WERI-Rb-1 (cell line): ENCODE measurements at regions not wholly inside any gene's neighbourhood (a gene's known extent, or its start where the extent isn't known, plus 50 kb on each side); places are given as distances from the start of the nearest gene placed in this dataset.

Experiments
- DNase-seq: peaks from one replicate; pipeline ENCODE4 v3.0.0-alpha.2; 2020
- H3K27ac ChIP-seq: fragments of 250-450 bp; sonication (Bioruptor Pico); 2 replicates; pipeline ENCODE4 v1.5.1; 2020; ENCODE audit warnings: mild to moderate bottlenecking, moderate library complexity
- H3K27me3 ChIP-seq: fragments of 250-450 bp; sonication (Bioruptor Pico); 2 replicates; pipeline ENCODE4 v1.5.1; 2021; ENCODE audit warnings: mild to moderate bottlenecking, low read depth, moderate library complexity; ENCODE audit not compliant: insufficient read depth, severe bottlenecking
- H3K36me3 ChIP-seq: fragments of 250-450 bp; sonication (Bioruptor Pico); 2 replicates; pipeline ENCODE4 v1.5.1; 2020; ENCODE audit warnings: mild to moderate bottlenecking, moderate library complexity
- H3K4me3 ChIP-seq: 2 replicates; pipeline ENCODE4 v1.5.1; 2011; ENCODE audit warnings: low read depth, mild to moderate bottlenecking, control low read depth, low read length
- H3K9me3 ChIP-seq: fragments of 250-450 bp; sonication (Bioruptor Pico); 2 replicates; pipeline ENCODE4 v1.5.1; 2021; ENCODE audit warnings: mild to moderate bottlenecking, moderate library complexity; ENCODE audit not compliant: severe bottlenecking
- TF ChIP-seq, protein P1 (sequence below): IDR thresholded peaks from 2 replicates; pipeline ENCODE4 v1.5.1; 2011; ENCODE audit warnings: low read depth, mild to moderate bottlenecking, control low read depth, inconsistent platforms, low read length

DNA sequence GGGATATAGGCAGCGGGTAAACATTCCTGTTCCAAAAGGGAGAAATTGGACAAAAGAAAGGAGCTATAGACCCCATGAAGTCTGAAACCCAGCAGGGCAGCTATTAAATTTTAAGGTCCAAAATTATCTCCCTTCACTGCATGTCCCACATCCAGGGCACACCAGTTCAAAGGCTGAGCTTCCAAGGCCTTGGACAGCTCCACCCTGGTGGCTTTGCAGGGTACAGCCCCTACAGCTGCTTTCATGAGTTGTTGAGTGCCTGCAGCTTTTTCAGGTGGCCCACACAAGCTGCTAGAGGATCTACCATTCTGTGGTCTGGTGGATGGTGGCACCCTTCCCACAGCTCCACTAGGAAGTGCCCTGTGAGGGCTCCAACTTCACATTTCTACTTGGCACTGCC is 662.5 kb upstream of the PKN2 start:
- no peak for DNase-seq
- H3K27me3 ChIP-seq, result no peaks in the 10 kb centered on the region
- H3K36me3 ChIP-seq, result no peaks in the 10 kb centered on the region
- H3K9me3 ChIP-seq, result no peaks in the 10 kb centered on the region
- no peak overlapping the region for H3K27ac ChIP-seq
- TF ChIP-seq, protein P1, sequence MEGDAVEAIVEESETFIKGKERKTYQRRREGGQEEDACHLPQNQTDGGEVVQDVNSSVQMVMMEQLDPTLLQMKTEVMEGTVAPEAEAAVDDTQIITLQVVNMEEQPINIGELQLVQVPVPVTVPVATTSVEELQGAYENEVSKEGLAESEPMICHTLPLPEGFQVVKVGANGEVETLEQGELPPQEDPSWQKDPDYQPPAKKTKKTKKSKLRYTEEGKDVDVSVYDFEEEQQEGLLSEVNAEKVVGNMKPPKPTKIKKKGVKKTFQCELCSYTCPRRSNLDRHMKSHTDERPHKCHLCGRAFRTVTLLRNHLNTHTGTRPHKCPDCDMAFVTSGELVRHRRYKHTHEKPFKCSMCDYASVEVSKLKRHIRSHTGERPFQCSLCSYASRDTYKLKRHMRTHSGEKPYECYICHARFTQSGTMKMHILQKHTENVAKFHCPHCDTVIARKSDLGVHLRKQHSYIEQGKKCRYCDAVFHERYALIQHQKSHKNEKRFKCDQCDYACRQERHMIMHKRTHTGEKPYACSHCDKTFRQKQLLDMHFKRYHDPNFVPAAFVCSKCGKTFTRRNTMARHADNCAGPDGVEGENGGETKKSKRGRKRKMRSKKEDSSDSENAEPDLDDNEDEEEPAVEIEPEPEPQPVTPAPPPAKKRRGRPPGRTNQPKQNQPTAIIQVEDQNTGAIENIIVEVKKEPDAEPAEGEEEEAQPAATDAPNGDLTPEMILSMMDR, result no peak
- H3K4me3 ChIP-seq, result no peak overlapping the region

DNA sequence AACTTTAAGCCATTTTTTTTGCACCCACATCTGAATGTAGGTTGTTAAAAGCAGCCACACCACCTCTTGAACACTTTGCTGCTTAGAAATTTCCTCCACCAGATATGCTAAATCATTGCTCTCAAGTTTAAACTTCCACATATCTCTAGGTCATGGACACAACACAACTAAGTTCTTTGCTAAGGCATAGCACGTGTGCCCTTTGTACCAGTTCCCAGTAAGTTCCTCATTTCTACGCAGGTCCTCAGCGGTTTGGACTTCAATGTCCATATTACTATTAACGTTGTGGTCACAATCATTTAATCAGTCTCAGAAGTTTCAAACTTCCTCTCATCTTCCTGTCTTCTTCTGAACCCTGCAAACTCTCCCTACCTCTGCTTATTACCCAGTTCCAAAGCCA is 661.6 kb upstream of the PKN2 start:
- Histone ChIP-seq H3K27me3 (no peaks in the 10 kb centered on the region), H3K4me3 (no peak overlapping the region), H3K9me3 (no peaks in the 10 kb centered on the region), H3K27ac (no peak overlapping the region), H3K36me3 (no peaks in the 10 kb centered on the region)
- DNase-seq, result no peak
- TF ChIP-seq, protein P1, result no peak

DNA sequence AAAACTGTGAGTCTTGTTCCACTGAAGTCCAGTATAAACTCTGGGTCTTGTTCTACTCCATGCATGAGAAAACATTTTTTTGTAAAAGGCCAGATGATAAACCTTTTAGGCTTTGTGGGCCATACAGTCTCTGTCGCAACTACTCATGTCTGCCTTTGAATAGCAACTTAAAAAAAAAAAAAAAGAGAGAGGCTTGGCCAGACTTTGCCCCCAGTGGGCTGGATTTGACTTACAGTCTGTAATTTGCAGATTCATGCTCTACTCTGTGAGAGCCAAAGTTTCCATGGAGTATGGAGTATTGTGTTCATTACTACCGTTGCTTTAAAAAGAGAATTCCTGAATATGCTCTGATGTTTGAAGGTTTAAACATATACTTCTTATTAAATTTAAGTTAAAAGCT is 654.9 kb upstream of the PKN2 start:
- Histone ChIP-seq H3K36me3 (no peaks in the 10 kb centered on the region), H3K27ac (no peak overlapping the region), H3K9me3 (no peaks in the 10 kb centered on the region), H3K4me3 (no peak overlapping the region), H3K27me3 (no peaks in the 10 kb centered on the region)
- TF ChIP-seq, protein P1, result no peak
- DNase-seq, result no peak

DNA sequence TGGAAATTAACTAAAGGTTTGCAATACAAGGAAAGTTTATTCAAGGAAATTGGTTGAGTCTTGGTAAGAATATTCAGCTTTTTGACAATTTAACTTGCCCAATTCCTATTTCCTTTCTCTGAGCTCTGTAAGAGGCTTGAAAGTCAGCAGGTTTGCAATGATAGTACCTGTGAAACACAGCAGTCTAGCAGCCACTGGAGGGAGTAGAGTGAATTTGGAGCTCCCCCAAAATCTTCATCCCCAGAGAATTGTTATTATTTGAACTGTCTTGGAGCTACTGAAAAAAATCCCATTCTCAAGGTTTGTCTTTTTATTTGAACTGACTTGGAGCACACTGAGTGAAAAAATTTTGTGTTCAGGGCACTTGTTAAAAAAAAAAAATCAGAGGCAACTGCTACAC is 654.2 kb upstream of the PKN2 start:
- Histone ChIP-seq H3K9me3 (no peaks in the 10 kb centered on the region), H3K27ac (no peak overlapping the region), H3K27me3 (no peaks in the 10 kb centered on the region), H3K4me3 (no peak overlapping the region), H3K36me3 (no peaks in the 10 kb centered on the region)
- TF ChIP-seq, protein P1, result no peak
- no peak for DNase-seq

DNA sequence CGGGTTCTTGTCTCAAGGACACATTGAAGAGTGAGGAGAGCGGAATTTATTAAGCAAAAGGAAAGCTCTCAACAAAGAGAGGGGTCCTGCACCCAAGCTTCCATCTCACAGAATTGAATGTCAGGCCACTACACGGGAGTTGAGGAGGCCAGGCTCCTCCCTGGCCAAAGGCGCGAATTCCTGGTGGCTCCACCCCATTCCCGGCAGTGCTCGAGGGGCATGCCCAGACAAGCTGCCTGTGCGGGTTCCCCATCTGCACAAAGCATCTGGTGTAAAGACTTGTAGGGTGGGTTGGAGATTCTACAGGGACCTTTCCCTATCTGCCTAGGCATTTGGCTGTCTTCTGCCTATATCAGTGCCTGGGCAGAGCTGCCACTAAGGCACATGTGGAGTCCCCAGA is 648.5 kb upstream of the PKN2 start:
- no peak overlapping the region for H3K4me3 ChIP-seq
- H3K9me3 ChIP-seq, result no peaks in the 10 kb centered on the region
- H3K36me3 ChIP-seq, result no peaks in the 10 kb centered on the region
- H3K27me3 ChIP-seq, result no peaks in the 10 kb centered on the region
- TF ChIP-seq, protein P1, result no peak
- H3K27ac ChIP-seq, result no peak overlapping the region
- DNase-seq, result peak; percentile 14

DNA sequence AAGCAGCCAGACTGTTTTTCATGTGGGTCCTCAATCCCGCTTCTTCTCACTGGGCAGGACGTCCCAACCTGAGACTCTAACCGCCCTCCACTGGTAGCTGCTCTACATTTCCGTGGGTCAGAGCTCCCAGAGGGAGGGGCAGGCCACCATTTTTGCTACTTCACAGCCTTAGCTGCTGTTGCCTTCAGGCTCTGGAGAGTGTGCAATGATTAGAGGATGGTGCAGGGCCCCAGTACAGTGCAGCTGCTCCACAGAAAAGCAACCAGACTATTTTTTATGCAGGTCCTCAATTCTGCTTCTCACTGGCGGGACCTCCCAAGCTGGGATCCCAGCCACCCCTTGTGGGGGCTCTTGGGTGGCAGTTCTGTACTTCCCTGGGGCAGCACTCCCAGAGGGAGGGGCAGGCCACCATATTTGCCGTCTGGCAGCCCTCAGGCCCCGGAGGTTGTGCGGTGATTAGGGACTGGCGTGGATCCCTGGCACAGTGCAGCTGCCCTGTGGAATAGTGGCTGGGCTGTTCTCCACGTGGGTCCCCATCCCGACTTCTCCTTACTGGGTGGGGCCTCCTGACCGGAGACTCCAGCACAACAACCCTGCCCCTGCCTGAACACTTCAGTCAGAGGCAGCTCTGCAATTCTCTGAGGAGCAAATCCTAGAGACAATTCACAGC is 647.6 kb upstream of the PKN2 start:
- TF ChIP-seq, protein P1, result no peak
- no peaks in the 10 kb centered on the region for H3K9me3 ChIP-seq
- H3K27me3 ChIP-seq, result no peaks in the 10 kb centered on the region
- no peak overlapping the region for H3K27ac ChIP-seq
- no peak for DNase-seq
- H3K4me3 ChIP-seq, result no peak overlapping the region
- no peaks in the 10 kb centered on the region for H3K36me3 ChIP-seq
